NCI-H748 (cell line): ENCODE measurements at regions not wholly inside any gene's neighbourhood (a gene's known extent, or its start where the extent isn't known, plus 50 kb on each side); places are given as distances from the start of the nearest gene placed in this dataset.

Experiments
- DNase-seq: peaks from one replicate; lab custom pipeline; 2025; ENCODE audit not compliant: unreplicated experiment; lab: John Stamatoyannopoulos, UW

GRCh38 chr3:34851137-34851536 is 788.2 kb upstream of the ARPP21 start:
- DNase-seq = no peak

- no peak for DNase-seq
Observed at GRCh38 chr3:34852844-34853439, 786.4 kb upstream of the ARPP21 start.

GRCh38 chr3:34856081-34856947 is 783.0 kb upstream of the ARPP21 start:
- DNase-seq = no peak

DNA sequence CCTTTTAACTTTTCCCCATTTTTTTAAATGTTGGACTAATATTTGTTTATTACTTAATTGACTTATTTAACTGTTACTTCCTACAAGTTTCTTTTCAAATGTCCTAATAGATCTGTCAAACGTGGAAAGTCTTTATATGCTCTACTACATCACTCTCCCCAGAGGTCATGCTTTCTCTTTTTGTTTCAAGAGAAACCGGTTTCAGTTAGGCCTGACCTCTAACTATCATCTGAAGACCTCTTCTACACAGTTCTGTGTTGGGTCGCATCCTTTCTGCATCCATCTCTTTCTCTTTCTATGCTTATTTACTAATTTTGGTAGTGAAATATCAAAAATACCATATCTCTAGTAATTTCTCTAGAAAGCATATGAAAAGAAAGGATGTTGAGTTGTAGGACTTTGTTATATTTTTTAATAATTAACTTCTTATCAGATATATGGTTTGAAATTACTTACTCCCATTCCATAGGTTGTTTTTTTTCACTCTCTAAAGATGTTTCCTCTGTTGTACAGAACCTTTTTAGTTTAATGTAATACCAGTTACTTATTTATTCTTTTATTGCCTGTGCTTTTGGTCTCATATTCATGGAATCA is 781.2 kb upstream of the ARPP21 start:
- DNase-seq = no peak

DNA sequence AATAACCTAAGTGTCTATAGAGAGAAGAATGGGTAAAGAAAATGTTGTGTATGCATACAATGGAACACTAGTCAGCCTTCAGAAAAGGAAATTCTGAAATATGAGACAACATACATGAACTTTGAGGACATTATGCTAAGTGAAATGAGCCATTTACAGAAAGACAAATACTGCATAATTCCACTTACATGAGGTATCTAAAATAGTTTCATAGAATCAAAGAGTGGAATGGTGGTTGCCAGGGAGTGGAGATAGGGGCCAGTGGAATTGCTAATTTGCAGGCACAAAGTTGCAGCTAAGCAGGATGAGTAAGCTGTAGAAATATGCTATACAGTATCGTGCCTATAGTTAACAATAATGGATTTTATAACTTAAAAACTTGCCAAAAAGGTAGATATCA is 779.6 kb upstream of the ARPP21 start:
- DNase-seq = no peak

DNA sequence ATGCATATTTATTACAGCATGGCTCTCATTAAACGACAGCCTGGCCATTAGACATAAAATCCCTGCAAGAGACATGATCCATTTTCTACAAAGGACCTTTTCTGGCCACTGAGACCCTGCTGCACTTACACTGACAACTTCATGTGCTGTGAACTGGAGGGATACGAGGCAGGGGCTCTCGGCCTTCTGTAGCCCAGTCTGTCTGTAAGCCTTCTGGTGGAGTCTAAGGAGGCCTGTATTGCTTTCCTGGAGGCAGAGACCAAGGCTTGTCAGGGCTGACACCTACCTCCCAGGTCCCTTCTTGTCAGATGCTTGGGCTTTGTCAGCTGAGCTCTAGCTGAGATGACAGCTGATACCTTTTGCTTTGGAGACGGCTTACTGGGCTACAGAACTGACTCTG is 776.9 kb upstream of the ARPP21 start:
- DNase-seq = no peak

DNA sequence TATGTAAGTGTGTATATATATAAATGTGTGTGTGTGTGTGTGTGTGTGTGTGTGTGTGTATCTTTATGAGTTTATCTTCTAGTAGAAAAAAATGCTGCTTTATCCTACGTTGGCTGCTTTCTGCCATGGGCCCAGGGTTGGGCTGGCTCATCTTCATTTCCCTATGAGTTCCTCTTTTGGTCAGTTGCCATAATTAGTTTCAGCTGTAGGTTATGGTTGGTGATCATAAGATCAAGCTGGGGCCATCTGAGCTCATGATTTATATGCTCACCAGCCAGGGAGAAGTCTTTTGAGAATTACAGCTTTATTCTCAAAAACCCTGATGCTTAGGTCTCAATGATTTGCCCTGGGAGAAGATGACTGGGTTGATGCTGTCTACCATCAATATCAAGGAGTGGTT is 775.8 kb upstream of the ARPP21 start:
- no peak for DNase-seq

GRCh38 chr3:34864011-34864410 is 775.3 kb upstream of the ARPP21 start:
- no peak for DNase-seq

- no peak for DNase-seq
Observed at GRCh38 chr3:34865346-34865745, 774.0 kb upstream of the ARPP21 start.

DNA sequence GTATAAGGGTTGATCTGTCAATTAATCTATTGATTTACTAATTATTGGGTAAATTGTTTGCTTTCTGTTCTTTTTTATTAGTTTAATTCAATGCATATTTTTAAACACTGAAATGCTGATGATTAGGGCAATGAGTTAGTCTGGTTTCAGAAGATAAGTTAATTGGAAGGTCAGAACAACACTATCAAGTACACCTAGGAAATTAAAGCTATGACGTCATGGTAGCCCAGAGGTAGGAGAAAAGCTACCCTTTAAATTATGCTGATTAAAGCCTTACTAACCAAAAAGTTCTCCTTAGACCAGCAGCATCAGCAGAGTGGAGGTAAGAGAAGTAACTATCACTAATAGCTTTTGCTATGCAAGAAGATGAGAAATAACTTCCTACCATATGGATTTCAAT is 770.4 kb upstream of the ARPP21 start:
- no peak for DNase-seq

GRCh38 chr3:34869696-34870095 is 769.6 kb upstream of the ARPP21 start:
- DNase-seq = no peak

GRCh38 chr3:34872406-34872805 is 766.9 kb upstream of the ARPP21 start:
- no peak for DNase-seq

- DNase-seq = no peak
Observed at GRCh38 chr3:34876997-34877396, 762.3 kb upstream of the ARPP21 start.

DNA sequence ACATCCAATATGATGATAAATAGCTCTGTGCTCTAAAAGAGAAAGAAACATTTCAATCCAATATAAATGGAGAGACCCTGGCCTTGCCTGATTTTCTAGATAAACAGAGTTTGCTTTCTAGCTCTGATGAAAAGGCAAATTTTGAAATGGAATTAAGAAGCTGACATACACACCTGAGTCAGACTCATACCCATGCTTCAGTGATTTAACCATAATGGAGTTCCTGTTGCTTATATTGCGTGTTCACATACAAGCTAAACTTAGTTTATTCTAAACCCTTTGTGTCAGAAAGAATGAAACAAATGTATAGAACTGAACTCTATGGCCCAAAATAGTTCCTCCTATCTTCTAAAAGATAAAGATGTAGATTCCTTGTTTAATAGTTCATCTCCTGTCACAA is 760.8 kb upstream of the ARPP21 start:
- DNase-seq = no peak

- DNase-seq = no peak
Observed at GRCh38 chr3:34881026-34881425, 758.3 kb upstream of the ARPP21 start.

DNA sequence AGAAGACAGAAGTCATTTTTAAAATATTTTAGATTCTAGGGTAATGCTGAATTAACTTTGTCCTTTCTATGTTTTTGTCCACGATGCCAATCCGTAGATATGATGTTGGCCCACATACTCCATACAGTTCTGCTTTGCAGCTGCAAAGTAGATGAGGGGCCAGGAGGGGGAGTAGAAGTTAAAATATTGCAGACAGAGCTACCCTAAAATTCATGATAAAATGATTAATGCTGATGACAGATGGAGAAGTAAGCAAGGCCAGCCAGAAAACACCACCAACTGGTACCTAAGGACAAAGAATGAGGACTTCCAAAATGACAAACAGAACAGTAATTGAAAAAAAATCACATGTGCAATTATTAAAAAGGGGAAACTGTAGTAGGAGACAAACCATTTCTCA is 756.6 kb upstream of the ARPP21 start:
- no peak for DNase-seq

- DNase-seq = no peak
Observed at GRCh38 chr3:34884007-34884406, 755.3 kb upstream of the ARPP21 start.

- DNase-seq = no peak
Observed at GRCh38 chr3:34886443-34886842, 752.9 kb upstream of the ARPP21 start.

DNA sequence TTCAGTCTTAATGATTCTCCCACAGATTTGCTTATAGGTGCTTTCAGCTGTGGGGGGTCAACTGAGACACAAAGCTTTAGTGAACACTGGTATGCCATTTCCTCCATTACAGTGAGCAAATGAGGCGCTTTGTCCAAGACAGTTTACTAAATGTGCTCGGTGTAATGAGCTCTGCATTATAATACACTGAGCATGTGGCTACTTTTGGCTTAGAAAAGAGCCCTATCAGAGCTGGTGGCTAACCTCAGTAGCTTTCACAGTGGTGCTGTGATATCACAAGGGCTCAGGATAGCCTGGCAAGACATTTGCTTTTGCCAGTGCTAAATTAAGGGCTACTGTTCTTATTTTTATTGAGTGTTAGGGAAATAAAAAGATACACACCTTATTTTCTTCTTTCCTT is 749.7 kb upstream of the ARPP21 start:
- peak; percentile 18 for DNase-seq

- no peak for DNase-seq
Observed at GRCh38 chr3:34890247-34890646, 749.1 kb upstream of the ARPP21 start.

GRCh38 chr3:34891941-34892340 is 747.4 kb upstream of the ARPP21 start:
- no peak for DNase-seq

GRCh38 chr3:34895841-34896240 is 743.5 kb upstream of the ARPP21 start:
- no peak for DNase-seq
